SKM-1 treated with dmso at 0.1 percent for 144 hours (cell line): ENCODE measurements at regions not wholly inside any gene's neighbourhood (a gene's known extent, or its start where the extent isn't known, plus 50 kb on each side); places are given as distances from the start of the nearest gene placed in this dataset.
"Not testable (repeated sequence)": the region's sequence is repeated elsewhere in the genome, so short reads cannot be mapped to it uniquely, and the experiment has no call there.

ENCODE experiments used
- DNase-seq: peaks from one replicate; lab custom pipeline; 2025; ENCODE audit not compliant: unreplicated experiment; lab: John Stamatoyannopoulos, UW

GRCh38 chr14:87261621-87262020, 731.4 kb downstream of the GALC start:
- DNase-seq = no peak

GRCh38 chr14:87260460-87260859, 732.5 kb downstream of the GALC start:
- no peak for DNase-seq

- DNase-seq = no peak
These were observed 735.6 kb downstream of the GALC start for GRCh38 chr14:87257421-87257820.

- no peak for DNase-seq
These were observed 737.9 kb downstream of the GALC start for GRCh38 chr14:87255058-87255457.

- no peak for DNase-seq
These were observed 738.6 kb downstream of the GALC start for GRCh38 chr14:87254331-87254874.

GRCh38 chr14:87253791-87254190, 739.2 kb downstream of the GALC start:
- DNase-seq = not testable (repeated sequence)

- DNase-seq = peak; percentile 48
These were observed 740.9 kb downstream of the GALC start for GRCh38 chr14:87252103-87252502.

- DNase-seq = no peak
These were observed 742.0 kb downstream of the GALC start for GRCh38 chr14:87251011-87251410.

GRCh38 chr14:87241018-87241768, 751.8 kb downstream of the GALC start:
- no peak for DNase-seq

- not testable (repeated sequence) for DNase-seq
These were observed 752.7 kb downstream of the GALC start for GRCh38 chr14:87240319-87240718.

GRCh38 chr14:87233806-87234384, 759.1 kb downstream of the GALC start:
- DNase-seq = no peak

- no peak for DNase-seq
These were observed 759.7 kb downstream of the GALC start for GRCh38 chr14:87233266-87233665.

GRCh38 chr14:87231336-87232026, 761.5 kb downstream of the GALC start:
- no peak for DNase-seq

- DNase-seq = no peak
These were observed 762.3 kb downstream of the GALC start for GRCh38 chr14:87230726-87231125.

GRCh38 chr14:87229131-87229530, 763.9 kb downstream of the GALC start:
- DNase-seq = no peak

- no peak for DNase-seq
These were observed 776.0 kb downstream of the GALC start for GRCh38 chr14:87217023-87217422.

GRCh38 chr14:87214558-87214957, 778.4 kb downstream of the GALC start:
- no peak for DNase-seq

- DNase-seq = no peak
These were observed 785.2 kb downstream of the GALC start for GRCh38 chr14:87207756-87208155.

- no peak for DNase-seq
These were observed 787.2 kb downstream of the GALC start for GRCh38 chr14:87205811-87206210.

- DNase-seq = no peak
These were observed 789.6 kb downstream of the GALC start for GRCh38 chr14:87203346-87203745.

- DNase-seq = no peak
These were observed 793.6 kb downstream of the GALC start for GRCh38 chr14:87199381-87199780.

GRCh38 chr14:87196436-87196835, 796.5 kb downstream of the GALC start:
- no peak for DNase-seq
